HG03064 (cell line): ENCODE measurements at regions not wholly inside any gene's neighbourhood (a gene's known extent, or its start where the extent isn't known, plus 50 kb on each side); places are given as distances from the start of the nearest gene placed in this dataset.
"Not testable (repeated sequence)": the region's sequence is repeated elsewhere in the genome, so short reads cannot be mapped to it uniquely, and the experiment has no call there.

Source experiments
- ATAC-seq: cut with Tn5 transposase; IDR thresholded peaks from one replicate; pipeline ENCODE4 v1.9.1; 2021; ENCODE audit warnings: low read depth; ENCODE audit not compliant: unreplicated experiment

DNA sequence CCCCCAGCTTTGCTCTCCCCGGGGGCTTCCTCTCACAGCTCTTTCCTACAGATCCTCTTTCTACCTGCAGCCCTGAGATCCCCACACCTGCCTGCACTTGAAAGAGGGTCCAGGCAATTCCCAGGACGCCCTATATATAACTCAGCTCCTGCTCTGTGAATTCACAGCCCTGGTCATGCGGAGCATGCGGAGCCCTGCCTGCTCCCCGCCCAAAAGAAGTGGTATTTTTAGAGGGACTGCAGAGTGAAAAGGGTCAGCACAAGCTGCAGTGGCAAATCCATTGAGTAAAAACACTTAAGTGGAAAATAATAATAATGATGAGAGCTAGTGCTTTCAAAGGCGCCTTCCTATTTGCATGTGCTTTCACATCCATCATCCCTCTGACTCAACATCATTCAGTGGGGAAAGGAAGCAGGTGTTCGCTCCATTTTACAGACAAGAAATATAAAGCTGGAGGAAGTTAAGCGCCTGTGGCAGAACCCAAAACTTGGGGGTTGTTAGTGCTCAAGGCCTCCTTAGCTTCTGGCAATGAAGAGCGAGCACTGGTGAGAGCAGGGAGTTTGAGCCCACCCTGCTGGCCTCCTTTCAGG, 76.3 kb upstream of the LIPC start:
- ATAC-seq, result no peak

DNA sequence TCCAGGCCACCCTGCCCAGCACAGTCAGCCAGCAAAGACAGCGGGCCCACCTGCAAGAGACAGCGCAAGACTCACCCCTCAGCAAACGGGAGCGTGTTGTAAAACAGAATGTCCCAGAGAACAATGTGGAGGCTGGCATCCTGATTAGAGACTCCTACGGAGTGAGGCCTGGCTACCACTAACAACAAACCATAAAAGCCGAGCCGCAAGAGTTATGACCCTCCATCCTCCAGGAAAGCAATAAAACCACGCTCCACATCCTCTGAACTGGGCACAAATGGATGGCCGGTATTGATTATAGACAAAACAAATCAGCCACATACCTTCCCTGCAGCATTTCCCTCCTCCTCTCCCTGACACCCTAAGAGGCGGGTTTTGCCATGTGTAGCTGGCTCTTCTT, 75.8 kb upstream of the LIPC start:
- no peak for ATAC-seq

DNA sequence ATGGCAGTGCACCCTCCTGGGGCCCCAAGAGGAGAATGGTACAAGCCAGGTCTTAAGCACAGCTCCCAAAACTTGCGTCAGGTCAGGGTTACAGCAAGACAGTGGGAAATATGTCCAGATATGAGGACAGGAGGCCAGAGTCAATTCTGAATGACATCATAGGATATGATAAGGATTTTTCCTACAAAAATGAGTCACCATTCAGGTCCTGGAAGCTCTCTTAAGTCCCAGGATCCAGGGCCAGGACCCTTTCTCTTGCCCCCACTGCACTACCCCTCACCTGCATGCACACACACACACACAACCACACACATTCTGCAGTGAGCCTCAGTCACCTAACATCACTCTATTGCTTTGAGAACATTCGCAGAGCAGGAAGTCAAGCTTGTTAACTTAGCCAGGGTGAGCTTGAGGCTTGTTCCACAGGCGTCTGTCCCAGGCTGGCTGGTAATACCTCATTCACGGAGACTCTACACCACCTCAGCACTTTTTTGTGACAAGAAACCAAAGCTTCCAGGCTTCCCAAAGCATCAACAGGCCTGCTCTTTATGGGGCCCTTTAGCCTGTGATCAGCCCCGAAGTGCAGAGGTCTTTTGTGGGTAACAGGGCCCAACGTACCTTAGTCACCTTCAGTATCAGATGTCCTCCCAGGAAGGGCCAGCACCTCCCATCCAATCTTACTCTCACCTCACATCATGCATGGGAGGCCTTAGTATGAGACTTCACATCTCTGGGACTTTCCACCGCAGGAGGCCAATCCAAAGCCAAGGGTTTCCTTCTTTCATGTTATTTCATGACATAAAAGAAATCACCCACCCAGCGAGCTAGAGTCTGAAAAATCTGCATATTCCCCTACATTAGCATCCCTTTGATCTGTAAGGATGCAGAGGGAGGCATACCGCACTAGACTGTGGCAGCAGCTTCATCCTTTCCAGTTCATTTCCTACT, 74.0 kb upstream of the LIPC start:
- ATAC-seq, result no peak

DNA sequence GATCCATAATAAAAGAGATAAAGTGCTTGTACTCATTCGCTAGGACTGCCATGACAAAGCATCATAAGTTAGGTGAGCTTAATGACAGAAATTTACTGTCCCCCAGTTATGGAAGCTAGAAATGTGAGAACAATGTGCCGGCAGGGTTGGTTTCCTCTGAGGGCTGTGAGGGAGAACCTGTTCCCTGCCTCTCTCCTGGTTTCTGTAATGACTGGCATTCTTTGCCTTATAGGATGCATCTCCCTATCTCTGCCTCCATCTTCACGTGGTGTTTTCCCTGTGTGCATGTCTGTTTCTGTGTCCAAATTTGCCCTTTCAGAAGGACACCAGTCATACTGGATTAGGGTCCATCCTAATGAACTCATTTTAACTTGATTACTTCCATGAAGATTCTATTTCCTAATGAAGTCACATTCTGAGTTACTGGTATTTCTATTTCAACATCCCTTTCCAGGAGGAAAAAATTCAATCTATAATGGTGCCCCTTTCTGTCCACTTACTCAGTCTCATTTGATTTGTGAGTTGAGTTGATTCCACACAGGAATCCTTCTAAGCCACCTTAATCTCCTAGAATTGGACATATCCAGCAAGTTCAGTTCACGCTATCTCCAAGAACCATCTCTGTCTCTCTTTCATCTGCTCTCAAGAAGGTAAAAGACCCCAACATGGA, 71.2 kb upstream of the LIPC start:
- no peak for ATAC-seq

DNA sequence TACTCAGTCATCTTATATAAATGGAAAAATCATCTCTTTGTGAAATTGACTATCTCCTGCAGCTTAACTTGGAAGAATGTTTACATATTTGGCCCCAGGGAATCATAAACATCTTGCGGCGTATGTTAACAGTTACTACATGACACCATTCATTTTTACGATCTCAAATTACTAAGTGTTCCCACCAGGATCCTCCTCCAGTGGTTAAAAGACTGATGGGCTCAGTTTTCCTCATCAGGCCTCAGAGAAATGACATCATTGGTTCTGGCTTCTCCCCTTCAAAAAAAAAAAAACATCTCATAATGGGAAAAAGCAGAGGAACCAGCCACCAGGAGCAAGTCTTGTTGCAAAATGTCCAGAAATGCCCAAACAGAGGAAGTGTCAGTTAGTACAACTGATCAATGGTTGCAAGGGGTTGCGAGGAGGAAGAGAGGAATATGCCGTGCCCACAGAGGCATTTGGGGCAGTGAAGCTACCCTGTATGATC, 70.5 kb upstream of the LIPC start:
- no peak for ATAC-seq

DNA sequence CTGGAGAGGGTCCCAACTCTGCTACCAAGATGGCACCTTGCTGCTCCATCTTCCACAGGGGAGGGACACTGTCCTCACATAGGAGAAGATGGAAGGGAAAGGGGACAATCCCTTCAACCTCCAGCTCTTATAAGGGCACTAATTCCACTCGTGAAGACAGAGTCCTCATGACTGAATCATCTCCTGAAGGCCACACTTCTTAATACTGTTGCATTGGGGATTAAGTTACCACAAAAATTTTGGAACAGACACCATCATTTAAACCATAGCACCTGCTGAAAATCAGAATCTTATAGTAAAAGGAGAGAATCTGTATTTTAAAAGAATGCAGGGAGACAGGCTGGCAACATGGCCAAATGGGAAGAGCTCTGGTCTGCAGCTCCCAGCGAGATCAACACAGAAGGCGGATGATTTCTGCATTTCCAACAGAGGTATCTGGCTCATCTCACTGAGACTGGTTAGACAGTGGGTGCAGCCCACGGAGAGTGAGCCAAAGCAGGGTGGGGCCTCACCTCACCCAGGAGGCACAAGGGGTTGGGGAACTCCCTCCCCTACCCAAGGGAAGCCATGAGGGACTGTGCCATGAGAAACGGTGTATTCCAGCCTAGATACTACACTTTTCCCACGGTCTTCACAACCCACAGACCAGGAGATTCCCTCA, 69.4 kb upstream of the LIPC start:
- ATAC-seq, result no peak

DNA sequence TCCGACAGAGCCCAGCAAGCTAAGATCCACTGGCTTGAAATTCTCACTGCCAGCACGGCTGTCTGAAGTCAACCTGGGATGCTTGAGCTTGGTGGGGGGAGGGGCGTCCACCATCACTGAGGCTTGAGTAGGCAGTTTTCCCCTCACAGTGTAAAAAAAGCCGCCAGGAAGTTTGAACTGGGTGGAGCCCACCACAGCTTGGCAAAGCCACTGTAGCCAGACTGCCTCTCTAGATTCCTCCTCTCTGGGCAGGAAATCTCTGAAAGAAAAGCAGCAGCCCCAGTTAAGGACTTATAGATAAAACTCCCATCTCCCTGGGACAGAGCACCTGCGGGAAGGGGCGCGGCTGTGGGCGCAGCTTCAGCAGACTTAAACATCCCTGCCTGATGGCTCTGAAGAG, 68.7 kb upstream of the LIPC start:
- not testable (repeated sequence) for ATAC-seq

DNA sequence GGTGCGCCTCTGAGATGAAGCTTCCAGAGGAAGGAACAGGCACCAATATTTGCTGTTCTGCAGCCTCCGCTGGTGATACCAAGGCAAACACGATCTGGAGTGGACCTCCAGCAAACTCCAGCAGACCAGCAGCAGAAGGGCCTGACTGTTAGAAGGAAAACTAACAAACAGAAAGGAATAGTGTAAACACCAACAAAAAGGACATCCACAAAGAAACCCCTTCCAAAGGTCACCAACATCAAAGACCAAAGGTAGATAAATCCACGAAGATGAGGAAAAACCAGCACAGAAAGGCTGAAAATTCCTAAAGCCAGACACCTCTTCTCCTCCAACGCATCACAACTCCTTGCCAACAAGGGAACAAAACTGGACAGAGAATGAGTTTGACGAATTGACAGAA, 68.1 kb upstream of the LIPC start:
- not testable (repeated sequence) for ATAC-seq

DNA sequence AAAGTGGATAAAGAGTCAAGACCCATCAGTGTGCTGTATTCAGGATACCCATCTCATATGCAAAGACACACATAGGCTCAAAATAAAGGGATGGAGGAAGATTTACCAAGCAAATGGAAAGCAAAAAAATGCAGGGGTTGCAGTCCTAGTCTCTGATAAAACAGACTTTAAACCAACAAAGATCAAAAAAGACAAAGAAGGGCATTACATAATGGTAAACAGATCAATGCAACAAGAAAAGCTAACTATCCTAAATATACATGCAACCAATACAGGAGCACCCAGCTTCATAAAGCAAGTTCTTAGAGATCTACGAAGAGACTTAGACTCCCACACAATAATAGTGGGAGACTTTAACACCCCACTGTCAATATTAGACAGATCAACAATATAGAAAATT, 66.7 kb upstream of the LIPC start:
- ATAC-seq, result not testable (repeated sequence)

DNA sequence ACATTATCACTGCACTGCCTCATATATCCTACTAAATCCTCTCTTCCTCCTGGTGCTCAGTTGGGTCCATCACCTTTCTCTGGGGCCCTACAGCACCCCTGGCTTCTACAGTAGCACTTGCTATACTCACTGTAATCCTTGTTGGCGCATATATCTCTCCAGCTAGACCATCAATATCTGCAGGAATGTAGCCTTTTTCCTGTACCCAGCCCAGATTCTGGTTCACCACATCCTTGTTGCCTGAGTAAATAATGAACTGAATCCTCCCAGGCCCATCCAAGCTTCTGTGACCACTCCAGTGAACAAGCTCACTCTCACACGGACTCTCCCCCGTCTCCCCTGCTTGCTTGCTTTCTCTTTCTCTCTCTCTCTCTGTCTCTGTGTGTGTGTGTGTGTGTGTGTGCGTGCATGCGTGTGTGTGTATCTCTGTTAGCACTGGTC, 62.5 kb upstream of the LIPC start:
- no peak for ATAC-seq

DNA sequence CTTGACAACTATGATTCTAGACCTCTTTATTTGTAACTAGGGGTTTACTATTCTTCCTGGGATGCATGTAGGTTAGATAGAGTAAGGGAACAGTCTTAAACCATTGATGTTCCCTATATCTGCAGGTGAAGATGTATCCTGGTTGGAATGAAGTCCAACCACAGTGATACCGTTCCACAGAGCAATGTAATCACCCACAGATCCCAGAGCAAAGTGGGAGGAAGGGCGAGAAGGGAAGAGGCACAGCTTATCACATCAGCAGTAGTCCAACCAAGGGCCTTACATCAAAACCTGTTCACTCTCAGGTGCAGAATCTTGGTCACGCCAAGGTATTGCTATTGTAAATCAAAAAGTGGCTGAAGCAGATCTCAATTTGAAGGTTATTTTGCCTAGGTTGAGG, 61.8 kb upstream of the LIPC start:
- ATAC-seq, result no peak

DNA sequence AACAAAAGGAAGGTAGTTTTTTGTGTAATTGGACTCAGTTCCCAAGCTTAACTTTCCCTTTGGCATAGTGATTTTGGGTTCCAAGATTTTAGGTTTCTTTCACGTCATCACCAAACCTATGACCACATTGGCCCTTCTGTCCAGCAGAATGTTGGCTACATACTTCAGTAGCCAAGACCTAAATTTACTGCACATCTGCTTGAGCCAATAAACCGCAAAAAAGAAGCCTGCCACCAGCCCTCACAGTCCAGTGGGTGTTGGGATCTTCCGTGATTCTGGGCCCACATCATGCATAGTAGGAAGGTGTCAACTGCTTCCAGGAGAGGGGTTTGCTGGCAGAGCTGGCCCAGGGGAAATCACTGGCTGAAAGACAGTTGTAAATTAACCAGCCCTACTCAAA, 57.6 kb upstream of the LIPC start:
- no peak for ATAC-seq

DNA sequence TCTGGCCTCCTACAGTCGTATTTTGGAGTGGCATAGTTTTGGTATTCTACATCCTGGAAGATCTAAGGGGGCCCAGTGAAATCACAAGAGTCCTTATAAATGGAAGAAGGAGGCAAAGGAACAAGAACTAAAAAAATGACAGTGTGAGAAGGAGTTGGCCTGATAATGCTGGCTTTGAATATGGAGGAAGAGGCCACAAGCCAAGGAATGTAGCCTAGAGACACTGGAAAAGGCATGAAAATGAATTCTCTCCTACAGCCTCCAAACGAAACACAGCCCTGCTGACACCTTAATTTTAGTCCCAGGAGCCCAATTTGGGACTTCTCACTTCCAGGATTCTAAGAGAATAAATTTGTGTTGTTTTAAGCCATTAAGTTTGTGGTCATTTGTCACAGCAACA, 54.6 kb upstream of the LIPC start:
- ATAC-seq, result no peak

DNA sequence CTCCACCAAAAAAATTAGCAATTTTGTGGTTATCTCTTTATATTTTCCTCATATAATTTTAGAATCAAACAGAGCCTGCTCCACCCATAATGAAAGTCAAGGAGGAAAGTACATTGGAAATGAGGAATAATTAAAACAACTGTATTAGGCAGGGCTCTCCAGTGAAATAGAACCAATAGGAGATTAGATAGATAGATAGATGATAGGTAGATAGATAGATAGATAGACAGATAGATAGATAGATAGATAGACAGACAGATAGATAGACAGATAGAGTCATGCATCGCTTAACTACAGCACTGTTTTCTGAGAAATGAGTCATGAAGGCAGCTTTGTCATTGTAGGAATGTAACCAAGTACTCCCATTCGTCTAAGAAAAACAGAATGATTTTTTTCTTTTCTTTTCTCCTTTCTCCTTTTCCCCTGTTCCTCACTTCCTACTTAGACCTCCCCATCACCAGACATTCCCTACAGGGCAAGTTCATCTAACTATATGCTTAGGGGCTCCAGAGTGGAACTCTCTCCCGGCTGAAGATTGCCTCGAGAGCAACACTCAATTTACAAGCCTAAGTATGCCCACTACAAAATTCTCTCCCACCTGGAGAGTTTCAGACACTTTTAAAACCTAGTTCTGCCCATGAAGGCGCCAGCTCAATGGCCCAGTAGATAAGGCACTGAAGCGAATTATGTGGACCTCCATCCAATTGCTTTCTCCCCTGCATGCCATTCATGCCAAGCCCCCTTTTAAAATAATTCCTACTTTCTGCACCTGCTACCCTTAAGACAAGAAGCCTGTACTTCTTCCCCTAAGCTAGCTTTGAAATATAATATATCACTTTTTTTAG, 53.3 kb upstream of the LIPC start:
- no peak for ATAC-seq

DNA sequence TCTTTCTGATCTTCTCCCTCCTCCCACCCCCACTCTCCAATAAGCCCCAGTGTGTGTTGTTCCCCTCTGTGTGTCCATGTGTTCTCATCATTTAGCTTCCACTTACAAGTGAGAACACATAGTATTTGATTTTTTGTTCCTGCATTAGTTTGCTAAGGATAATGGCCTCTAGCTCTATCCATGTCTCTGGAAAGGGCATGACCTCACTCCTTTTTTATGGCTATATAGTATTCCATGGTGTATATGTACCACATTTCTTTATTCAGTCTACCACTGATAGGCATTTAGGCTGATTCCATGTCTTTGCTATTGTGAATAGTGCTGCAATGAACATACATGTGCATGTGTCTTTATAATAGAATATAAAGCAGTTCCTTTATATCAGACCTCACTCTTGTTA, 52.3 kb upstream of the LIPC start:
- ATAC-seq, result not testable (repeated sequence)

DNA sequence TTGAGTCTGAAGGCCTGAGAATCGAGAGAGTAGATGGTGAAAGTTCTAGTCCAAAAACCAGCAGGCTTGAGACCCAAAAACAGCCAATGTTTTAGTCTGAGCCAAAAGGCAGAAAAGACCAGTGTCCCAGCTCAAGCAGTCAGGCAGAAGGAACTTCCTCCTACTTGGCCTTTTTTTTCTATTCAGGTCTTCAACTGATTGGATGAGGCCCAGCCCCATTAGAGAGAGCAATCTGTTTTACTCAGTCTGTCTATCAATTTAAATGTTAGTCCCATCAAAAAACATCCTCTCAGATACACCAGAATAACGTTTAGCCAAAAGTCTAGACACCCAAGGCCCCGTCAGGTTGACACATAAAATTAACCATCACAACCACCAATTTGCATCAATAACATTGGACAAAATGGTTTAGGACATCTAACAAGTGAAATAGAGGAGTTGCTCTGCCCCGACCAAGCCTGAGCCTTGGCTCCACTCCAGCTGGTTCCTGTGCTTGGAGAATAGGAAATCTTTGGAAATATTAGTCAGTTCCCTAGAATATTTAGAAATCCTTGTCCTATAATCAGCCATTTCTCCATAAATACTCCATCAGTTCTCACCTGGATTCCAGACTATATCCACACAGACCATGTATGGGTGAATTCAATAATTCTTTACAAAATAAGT, 51.4 kb upstream of the LIPC start:
- no peak for ATAC-seq

DNA sequence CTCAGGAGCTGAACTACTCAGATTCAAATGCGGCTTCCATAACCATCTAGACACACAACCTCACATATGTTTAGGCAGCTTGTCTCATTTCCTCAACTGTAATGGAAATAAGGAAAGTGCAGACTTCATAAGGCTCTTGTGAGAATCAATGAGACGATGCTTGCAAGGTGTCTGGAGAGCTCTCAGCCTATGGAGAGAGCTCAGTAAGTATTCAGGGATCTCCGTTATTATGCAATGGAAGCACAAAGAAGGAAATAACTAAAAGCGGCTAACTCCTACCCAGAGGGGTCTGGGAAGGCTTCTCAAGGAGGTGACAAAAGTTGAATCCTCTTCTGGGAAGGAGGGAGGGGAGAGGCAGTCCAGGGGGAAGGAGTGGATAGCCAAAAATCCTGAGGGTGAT, 50.1 kb upstream of the LIPC start:
- no peak for ATAC-seq
